GM12891 (cell line): ENCODE measurements at regions not wholly inside any gene's neighbourhood (a gene's known extent, or its start where the extent isn't known, plus 50 kb on each side); places are given as distances from the start of the nearest gene placed in this dataset.

Experiments used
- POLR2A ChIP-seq: IDR thresholded peaks from 2 replicates; pipeline ENCODE4 v1.6.1; 2011; ENCODE audit warnings: low read depth, low read length, control low read depth
- POLR2AphosphoS5 ChIP-seq: IDR thresholded peaks from 2 replicates; pipeline ENCODE4 v1.6.1; 2011; ENCODE audit warnings: low read depth, low read length, control low read depth

DNA sequence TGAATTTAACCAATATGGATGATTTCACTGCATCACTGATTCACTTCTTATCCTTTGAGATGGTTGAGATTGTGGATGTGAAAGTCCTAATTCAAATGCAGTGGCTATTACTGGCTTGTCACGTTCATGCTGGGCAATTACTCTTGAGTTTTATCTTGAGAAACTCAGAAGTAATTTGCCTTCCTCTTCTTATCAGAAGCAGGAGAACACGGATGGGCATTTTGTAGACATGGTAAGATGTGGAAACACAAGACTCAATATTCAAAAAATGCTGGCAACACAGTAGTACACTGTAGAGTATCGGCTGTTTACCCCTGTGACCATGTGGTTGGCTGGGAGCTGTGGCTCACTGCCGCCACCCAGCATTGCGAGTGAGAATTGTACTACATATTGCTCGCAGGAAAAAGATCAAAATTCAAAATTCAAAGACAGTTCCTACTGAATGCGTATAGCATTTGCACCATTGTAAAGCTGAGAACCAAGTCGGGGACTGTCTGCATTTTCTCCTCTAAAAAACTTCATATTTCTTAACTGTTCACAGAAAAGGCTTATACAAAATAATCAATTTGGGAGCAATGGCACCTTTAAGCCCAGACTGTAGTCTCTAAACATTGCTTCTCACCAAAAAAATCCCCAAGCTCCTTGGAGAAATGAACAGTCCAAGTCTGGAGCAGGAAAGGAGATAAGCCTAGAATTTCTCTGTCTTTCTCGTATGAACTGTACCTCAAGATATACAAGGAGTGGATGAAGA, 61.9 kb upstream of the ELOVL5 start:
- TF ChIP-seq POLR2A (no peak), POLR2AphosphoS5 (no peak)
